Heart left ventricle (tissue), 16 donors: ENCODE measurements at regions not wholly inside any gene's neighbourhood (a gene's known extent, or its start where the extent isn't known, plus 50 kb on each side); places are given as distances from the start of the nearest gene placed in this dataset.

Experiments used
- ATAC-seq, 4 donors: fragments of 200-7000 bp; cut with Tn5 transposase; one replicate each; pipeline ENCODE4 v1.9.1; 2020 to 2022; ENCODE audit warnings: moderate library complexity in 4 of 4, mild to moderate bottlenecking in 3 of 4, moderate number of reproducible peaks in 1 of 4
- DNase-seq, 5 donors: peaks; one replicate each; pipeline ENCODE4 v3.0.0-alpha.2; 2020
- H3K27ac ChIP-seq, 12 donors: fragments of 200-600 bp; sonication (generic) in 4 of 12; one replicate each; pipeline versions ENCODE4 v1.5.0 to v1.8.0; 2016 to 2022; ENCODE audit warnings: mild to moderate bottlenecking in 2 of 12
- H3K27me3 ChIP-seq, 9 donors: fragments of 200-600 bp; sonication (generic) in 2 of 9; one replicate each; pipeline versions ENCODE4 v1.5.1 to v1.8.0; 2016 to 2022; ENCODE audit warnings: mild to moderate bottlenecking in 3 of 9
- H3K36me3 ChIP-seq, 9 donors: fragments of 200-600 bp; sonication (generic) in 2 of 9; one replicate each; pipeline versions ENCODE4 v1.5.0 to v1.8.0; 2018 to 2022; ENCODE audit warnings: mild to moderate bottlenecking in 2 of 9
- H3K4me1 ChIP-seq, 12 donors: fragments of 200-600 bp; sonication (generic) in 4 of 12; one replicate each; pipeline versions ENCODE4 v1.5.0 to v1.8.0; 2016 to 2022; ENCODE audit warnings: mild to moderate bottlenecking in 3 of 12
- H3K4me3 ChIP-seq, 12 donors: fragments of 200-600 bp; sonication (generic) in 4 of 12; one replicate each; pipeline versions ENCODE4 v1.5.0 to v1.8.0; 2017 to 2022; ENCODE audit warnings: mild to moderate bottlenecking in 9 of 12, moderate library complexity in 4 of 12
- H3K9me3 ChIP-seq, 12 donors: fragments of 200-600 bp; sonication (generic) in 4 of 12; one replicate each; pipeline versions ENCODE4 v1.5.0 to v1.8.0; 2016 to 2022; ENCODE audit warnings: mild to moderate bottlenecking in 1 of 12
- CTCF ChIP-seq, 12 donors: fragments of 200-600 bp; sonication (generic) in 4 of 12; IDR thresholded peaks; one replicate each; pipeline versions ENCODE4 v1.5.0 to v1.8.0; 2018 to 2022; ENCODE audit warnings: antibody characterized with exemption in 12 of 12, mild to moderate bottlenecking in 5 of 12
- POLR2A ChIP-seq, 2 donors: fragments of 450-650 bp; IDR thresholded peaks; one replicate each; pipeline ENCODE4 v1.6.1; 2017; ENCODE audit warnings: antibody characterized with exemption in 2 of 2, mild to moderate bottlenecking in 2 of 2, moderate library complexity in 2 of 2
- WGBS, 4 donors: extraction: QIAGEN DNeasy Blood & Tissue Kit in 2 of 4; methylation state at CpG; one replicate each; pipeline versions ENCODE4 v1.1.5 to v1.1.7; 2013 to 2018; 5-methylcytosine and 5-hydroxymethylcytosine counted together
- intact Hi-C, 10 donors: fragments of 100-400 bp; cut with DNase I; formaldehyde crosslinking; loops; one replicate each; pipeline versions ENCODE4 v1.11.1 to v1.14.2; 2022
- donor health status: ischemic (EF 13 %, LVEDD 7.1; RV severe dilation, severe dysfunction).
- donor health status: healthy with polysubstance abuse.
- donor health status: DM: no; HTN: yes; CAD: no.
- donor health status: DM: no; HTN: no; CAD: no.
- donor health status: ischemic (EF 25% LVEDD 6.9; RV normal size, moderate dysfunction).
- donor health status: ischemic (EF 25% LVEDD 5.7; RV mildly dilated, moderate dysfunction).
- donor health status: healthy.
- donor health status: DM: yes; HTN: yes; CAD: no.
- donor health status: ischemic (EF 35%, LVEDD 5.7; RV mildly dilated, moderate dysfunction).
- donor health status: nonischemic (EF 11% LVEDD 7.7; RV severe dilation, severe dysfunction).
- donor health status: DM: yes; HTN: yes; CAD: no.
- donor health status: PGD.
- donor health status: ischemic (EF 29% LVEDD 5.4; RV normal size, mild dysfunction).
- donor health status: nonischemic (EF 23%, LVEDD 6.1; RV moderate dilation, normal function).

GRCh38 chr2:145221516-145221915 lies 701.6 kb upstream of the ZEB2 start:
- no peaks in the 10 kb centered on the region for H3K27me3 ChIP-seq
- TF ChIP-seq POLR2A (IDR thresholded peaks at IDR 0.05) (no peak), CTCF (IDR thresholded peaks at IDR 0.05) (no peak)
- DNase-seq (no peak), ATAC-seq (no peak)
- no peak overlapping the region for H3K4me3 ChIP-seq
- intact Hi-C loops, result no loop called here
- H3K27ac ChIP-seq, result no peak overlapping the region
- no peaks in the 10 kb centered on the region for H3K36me3 ChIP-seq
- no peaks in the 10 kb centered on the region for H3K4me1 ChIP-seq
- WGBS, 4 donors, result 92 to 100% (median 97%) methylated on average over 1 of the region's 1 CpG
- no peaks in the 10 kb centered on the region for H3K9me3 ChIP-seq

GRCh38 chr2:145221032-145221431 lies 701.1 kb upstream of the ZEB2 start:
- H3K4me1 ChIP-seq, result no peaks in the 10 kb centered on the region
- no peak overlapping the region for H3K27ac ChIP-seq
- no peak for DNase-seq
- TF ChIP-seq CTCF (IDR thresholded peaks at IDR 0.05) (no peak), POLR2A (IDR thresholded peaks at IDR 0.05) (no peak)
- no peaks in the 10 kb centered on the region for H3K36me3 ChIP-seq
- no peak for ATAC-seq
- intact Hi-C loops, result no loop called here
- H3K9me3 ChIP-seq, result no peaks in the 10 kb centered on the region
- WGBS, 4 donors, result 16 to 28% (median 24%) methylated on average over 2 of the region's 2 CpGs
- H3K4me3 ChIP-seq, result no peak overlapping the region
- H3K27me3 ChIP-seq, result no peaks in the 10 kb centered on the region

GRCh38 chr2:145220496-145220895 lies 700.6 kb upstream of the ZEB2 start:
- no peak for TF ChIP-seq POLR2A (IDR thresholded peaks at IDR 0.05)
- no peak for TF ChIP-seq CTCF (IDR thresholded peaks at IDR 0.05)
- Histone ChIP-seq H3K9me3 (no peaks in the 10 kb centered on the region), H3K36me3 (no peaks in the 10 kb centered on the region), H3K27ac (no peak overlapping the region), H3K4me1 (no peaks in the 10 kb centered on the region), H3K4me3 (no peak overlapping the region), H3K27me3 (no peaks in the 10 kb centered on the region)
- ATAC-seq (no peak), DNase-seq (no peak)
- intact Hi-C loops, result no loop called here
- WGBS, 4 donors, result 67 to 80% (median 72%) methylated on average over 1 of the region's 1 CpG

GRCh38 chr2:145207884-145208283 lies 688.0 kb upstream of the ZEB2 start:
- H3K4me1 ChIP-seq, result no peaks in the 10 kb centered on the region
- no peaks in the 10 kb centered on the region for H3K36me3 ChIP-seq
- H3K4me3 ChIP-seq, result no peak overlapping the region
- no peak for ATAC-seq
- WGBS, 4 donors, result 65 to 75% (median 70%) methylated on average over 1 of the region's 1 CpG
- DNase-seq, result no peak
- TF ChIP-seq CTCF (IDR thresholded peaks at IDR 0.05) (no peak), POLR2A (IDR thresholded peaks at IDR 0.05) (no peak)
- no peak overlapping the region for H3K27ac ChIP-seq
- peaks cover 0 to 12% (median 7%) of the 10 kb centered on the region in 12 donors for H3K9me3 ChIP-seq
- H3K27me3 ChIP-seq, result no peaks in the 10 kb centered on the region
- intact Hi-C loops, result no loop called here
